Hindlimb muscle (tissue), 1 donor: ENCODE measurements at regions not wholly inside any gene's neighbourhood (a gene's known extent, or its start where the extent isn't known, plus 50 kb on each side); places are given as distances from the start of the nearest gene placed in this dataset.
"Not testable (repeated sequence)": the region's sequence is repeated elsewhere in the genome, so short reads cannot be mapped to it uniquely, and the experiment has no call there.

Experiments
- DNase-seq: peaks from one replicate; pipeline ENCODE4 v3.0.0-alpha.2; 2013

DNA sequence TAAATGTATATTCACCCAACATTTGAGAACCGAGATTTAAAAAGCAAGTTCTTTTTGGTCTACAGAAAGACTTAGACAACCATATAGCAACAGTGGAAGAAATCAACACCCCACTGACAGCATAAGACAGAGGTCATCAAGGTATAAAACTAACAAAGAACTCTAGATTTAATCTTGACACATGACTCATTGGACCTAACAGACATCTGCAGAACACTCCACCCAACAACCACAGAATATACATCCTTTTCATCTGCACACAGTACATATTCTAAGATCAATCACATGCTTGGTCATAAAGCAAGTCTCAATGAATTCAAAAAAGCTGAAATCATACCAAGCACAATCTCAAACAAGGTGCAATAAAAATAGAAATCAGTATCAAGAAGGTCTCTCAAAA, 65.8 kb downstream of the SPIN4 start:
- no peak for DNase-seq

DNA sequence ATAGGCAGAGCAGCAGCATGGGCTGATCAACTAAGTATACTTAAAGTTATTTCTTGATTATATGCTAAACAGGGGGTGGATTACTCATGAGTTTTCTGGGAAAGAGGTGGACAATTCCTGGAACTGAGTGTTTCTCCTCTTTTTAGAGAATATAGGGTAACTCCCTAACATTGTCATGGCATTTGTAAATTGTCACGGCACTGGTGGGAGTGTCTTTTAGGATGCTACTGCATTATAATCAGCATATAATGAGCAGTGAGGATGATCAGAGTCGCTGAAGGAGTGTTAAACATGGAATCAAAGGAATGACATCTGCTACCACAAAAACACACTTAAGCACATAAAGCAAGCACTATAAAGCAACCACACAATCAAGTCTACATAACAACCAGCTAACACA, 66.5 kb downstream of the SPIN4 start:
- no peak for DNase-seq

DNA sequence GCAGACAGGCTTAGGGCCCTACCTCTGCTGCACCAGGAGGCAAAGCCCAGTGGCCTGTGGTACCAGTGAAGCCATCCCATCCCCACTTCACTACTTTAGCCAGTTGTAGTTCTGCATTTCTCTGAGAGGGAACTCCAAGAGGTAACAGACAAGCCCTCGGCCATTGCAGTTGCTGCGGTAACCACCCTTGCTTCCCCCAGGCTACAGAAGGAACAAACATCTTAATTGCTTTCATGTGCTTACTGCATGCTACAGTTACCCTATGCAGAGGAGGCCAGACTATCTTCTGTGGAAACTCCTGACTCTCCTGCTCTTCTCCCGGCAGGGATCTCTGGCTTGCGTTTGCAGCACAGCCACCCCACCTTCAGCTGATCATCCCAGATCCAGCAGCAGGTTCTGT, 67.8 kb downstream of the SPIN4 start:
- DNase-seq = no peak

DNA sequence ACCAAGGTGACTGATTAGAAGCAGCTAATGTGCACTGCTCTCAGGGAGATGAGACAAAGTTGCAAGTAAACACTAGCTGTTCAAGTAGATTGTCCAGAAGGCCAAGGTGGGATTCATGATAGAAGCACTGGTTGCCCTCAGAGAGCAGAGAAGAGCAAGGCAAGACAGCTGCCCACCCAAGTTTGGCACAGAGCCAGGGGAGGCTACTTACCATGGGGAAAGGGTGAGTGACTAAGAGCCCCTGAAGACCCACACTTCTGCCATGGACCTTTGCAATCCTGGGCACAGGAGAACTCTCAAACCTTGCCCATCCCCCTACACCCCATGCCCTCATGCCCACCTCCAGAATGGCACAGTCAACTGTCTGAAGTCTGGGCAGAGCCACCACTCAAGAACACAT, 68.3 kb downstream of the SPIN4 start:
- DNase-seq = no peak

DNA sequence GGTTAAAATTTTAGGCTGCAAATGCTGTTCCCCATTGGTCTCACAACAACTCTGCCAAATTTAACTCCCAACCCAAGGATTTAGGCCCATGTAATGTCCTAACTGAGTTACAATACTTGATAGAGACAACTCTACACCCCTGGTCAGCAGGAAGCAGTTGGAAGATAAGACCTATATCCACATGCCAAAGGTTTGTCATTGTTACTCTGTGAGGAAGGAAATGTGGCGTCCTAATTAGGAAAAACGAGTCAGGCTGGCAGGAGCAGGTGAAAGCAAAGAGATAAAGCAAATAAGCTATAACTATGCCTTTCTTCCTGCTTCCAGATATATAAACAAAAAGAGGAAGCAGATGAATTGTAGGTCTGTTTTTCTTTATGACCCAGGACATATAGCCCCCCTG, 69.1 kb downstream of the SPIN4 start:
- no peak for DNase-seq

DNA sequence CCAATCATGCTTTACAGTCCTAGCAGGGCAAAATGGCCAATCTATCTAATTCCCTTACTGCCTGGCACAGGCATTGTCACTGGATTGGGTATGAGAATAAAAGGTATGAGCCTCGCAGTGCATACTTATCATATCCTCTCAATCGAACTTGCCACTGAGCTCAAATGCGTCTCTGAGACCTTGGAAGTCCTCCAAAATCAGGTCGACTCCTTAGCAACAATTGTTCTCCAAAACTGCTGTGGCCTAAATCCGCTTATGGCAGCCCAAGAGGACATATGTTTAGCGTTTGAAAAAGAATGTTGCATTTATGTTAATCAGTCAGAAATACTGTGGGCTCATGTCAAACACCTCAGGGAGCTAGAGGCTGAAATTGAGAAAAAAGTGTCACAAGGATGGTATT, 69.7 kb downstream of the SPIN4 start:
- DNase-seq = no peak

DNA sequence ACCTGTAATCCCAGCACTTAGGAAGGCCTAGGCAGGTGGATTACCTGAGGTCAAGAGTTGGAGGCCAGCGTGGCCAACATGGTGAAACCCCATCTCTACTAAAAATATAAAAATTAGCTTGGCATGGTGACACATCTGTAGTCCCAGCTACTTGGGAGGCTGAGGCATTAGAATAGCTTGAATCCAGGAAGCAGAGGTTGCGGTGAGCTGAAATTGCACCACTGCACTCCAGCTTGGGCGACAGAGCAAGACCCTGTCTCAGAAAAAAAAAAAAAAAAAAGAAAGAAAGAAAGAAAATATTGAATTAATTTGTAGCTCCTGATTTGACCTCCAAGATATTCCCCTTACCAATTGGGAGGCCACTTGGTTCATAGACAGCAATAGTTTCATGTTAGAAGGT, 73.7 kb downstream of the SPIN4 start:
- not testable (repeated sequence) for DNase-seq

DNA sequence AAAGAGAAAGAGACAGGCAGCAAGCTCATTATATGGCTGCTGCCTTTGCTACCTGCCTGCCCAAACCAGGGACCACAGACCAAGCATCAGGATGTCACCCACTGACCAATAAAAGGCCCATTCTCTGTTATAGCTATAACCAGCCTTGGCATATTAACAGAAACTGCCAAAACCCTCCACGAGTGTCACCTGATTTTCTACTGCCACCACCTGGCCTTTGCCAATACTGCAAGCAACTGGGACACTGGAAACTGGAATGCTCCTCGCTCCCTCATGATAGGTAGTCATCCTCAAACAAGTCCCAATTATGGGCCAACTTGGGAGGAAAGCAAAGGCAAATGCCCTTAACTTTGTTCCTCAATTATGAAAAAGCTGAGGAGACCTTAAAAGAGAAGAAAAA, 76.0 kb downstream of the SPIN4 start:
- no peak for DNase-seq

DNA sequence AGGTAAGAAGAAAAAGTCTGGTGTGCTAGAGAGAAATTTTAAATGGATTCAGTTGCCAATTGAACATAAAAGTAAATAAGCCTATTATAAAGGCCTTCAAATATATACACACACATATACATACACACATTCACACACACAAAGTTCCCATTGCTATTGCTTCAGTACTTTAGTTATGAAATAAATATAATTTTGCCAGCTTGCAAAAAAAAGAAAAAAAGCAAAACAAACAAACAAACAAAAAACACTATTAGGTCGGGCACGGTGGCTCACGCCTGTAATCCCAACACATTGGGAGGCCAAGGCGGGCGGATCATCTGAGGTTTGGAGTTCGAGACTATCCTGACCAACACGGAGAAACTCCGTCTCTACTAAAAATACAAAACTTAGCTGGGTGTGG, 80.3 kb downstream of the SPIN4 start:
- DNase-seq = no peak

DNA sequence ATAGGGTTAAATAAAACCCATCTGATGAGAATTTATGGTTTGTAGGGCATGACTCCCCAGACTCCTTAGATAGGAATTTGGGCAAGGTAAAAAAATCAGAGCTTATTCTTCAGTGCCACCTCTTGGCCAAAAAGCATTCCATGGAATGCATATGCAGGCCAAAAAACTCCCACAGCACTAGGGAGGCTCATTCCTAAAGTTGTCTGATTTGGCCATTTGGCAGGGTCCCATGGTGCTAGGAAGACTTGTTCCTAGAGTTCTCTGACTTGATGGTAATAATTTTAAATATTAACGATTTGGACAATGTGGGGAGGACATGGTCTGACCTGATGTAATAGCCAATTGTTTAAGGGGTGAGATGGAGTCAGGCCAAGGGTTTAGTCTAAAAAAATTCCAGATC, 93.0 kb downstream of the SPIN4 start:
- no peak for DNase-seq

DNA sequence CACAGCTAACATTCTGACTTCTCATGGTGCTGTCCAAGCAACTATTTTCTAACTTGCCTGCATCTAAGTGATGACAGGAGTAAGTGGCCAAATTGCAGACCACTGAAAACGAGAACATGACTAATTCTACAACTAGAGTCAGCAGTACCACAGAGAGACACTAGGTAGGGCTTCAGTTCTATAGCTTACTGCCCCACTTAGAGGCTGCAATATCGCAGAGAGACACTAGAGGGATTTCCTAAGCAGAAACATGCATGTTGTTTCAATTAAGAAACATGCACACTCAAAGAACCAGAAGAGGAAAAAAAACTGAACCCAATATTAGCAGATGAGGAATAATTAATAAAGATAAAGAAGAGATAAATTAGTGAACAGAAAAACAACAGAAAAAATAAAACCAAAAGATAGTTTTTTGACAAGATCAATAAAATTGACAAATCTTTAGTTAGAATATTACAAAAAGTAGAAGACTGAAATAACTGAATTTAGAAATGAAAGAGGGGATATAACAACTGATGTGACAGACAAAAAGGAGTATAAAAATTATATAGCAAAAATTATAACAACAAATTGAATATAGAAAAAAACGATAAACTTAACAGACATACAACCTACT, 100.8 kb downstream of the SPIN4 start:
- DNase-seq = peak; percentile 45

DNA sequence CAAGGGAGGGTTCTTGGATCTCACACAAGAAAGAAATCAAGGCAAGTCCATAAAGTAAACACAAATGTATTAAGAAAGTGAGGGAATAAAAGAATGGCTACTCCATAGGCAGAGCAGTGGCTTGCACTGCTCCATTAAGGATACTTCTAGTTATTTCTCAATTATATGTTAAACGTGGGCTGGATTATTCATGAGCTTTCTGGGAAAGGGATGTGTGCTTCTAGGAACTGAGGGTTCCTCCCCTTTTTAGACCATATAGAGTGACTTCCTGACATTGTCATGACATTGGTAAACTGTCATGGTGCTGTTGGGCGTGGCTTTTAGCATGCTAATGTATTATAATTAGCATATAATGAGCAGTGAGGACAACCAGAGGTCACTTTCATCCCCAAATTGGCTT, 108.4 kb downstream of the SPIN4 start:
- not testable (repeated sequence) for DNase-seq

DNA sequence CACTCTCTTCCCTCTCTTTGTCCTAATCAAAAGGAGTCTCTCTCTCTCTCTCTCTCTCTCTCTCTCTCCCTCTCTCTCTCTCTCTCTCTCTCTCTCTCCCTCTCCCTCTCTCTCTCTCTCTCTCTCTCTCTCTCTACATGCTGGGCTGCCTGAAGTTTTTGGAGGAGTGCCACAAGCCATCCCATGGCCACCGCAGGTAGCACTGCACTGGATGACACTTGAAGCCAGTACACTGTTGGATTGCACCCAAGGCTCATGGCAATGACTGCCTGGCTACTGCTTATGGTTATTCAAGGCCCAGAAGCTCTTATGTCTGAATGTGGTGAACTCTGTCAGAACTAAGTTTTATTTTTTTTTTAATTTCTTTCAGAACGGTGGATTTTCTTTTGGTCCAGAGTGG, 115.2 kb downstream of the SPIN4 start:
- not testable (repeated sequence) for DNase-seq

DNA sequence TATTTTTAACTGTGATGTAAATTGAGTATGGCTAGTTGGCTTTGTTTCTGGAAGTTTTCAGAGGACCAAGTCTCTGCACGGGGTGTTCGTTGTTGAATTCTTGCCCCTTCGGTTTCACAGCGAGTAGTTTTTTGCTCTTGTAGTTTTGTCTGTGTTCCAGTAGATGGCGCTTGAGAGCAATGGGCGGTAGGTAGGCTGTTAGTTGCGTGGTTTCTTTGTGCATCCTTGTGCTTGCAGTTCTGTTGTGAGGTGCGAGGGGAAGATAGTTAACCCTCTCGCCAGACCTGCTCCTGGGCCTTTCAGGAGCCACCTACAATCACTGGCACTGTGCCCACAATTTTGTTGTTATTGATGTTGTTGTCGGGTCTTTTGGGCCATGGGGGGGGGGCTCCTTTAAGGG, 118.1 kb downstream of the SPIN4 start:
- DNase-seq = not testable (repeated sequence)

DNA sequence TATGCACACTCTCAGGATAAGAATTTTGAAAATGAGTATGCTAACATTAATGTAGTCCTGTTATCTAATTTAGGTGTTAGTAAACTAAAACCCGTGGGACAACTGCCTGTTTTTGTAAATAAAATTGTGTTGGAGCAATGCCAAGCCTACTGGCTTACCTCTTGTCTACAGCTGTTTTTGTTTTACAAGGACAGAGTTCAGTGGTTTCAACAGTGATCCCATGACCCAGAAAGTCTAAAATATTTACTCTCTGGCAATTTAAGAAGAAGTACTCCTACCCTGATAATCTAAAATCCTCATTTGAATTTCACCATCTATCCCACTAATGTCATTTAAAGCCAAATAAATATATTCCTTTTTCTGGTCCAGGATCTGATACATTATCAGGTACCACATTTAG, 132.9 kb downstream of the SPIN4 start:
- not testable (repeated sequence) for DNase-seq

DNA sequence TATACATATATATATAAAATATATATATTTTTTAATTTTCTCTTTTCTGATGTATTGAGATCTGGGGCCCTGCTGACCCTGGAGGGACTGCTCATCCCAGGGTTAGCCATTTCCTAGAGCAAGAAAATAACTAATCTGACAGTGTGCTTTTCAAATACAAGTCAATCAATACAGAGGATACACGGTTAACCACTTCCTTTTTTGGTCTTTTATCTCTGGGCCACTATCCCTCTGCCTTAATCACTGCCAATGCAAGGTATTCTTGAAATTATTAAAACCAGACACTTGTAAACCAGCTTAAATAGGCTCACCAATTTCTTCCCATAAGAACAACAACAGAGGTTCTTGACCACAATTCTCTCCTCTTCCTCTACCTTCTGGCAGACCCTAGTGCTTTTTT, 133.6 kb downstream of the SPIN4 start:
- not testable (repeated sequence) for DNase-seq

DNA sequence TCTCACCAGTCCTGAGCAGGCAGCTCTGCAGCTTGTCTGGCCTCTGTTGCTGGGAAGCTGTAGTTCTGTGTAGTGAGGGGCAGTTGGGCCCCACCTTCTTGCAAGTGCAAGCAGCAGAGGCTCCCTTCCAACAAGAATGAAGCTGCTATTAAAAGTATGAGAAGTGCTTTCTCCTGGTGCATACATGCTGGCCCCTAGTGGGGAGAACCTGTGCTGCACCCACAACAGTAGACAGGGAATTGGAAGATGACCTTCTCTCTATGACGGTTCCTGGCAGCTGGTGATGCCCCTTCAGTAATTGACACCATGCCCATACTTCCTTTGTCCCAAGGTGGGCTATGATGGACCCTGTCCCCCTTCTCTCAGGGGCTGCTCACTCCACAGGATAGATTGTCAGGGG, 141.5 kb downstream of the SPIN4 start:
- not testable (repeated sequence) for DNase-seq

DNA sequence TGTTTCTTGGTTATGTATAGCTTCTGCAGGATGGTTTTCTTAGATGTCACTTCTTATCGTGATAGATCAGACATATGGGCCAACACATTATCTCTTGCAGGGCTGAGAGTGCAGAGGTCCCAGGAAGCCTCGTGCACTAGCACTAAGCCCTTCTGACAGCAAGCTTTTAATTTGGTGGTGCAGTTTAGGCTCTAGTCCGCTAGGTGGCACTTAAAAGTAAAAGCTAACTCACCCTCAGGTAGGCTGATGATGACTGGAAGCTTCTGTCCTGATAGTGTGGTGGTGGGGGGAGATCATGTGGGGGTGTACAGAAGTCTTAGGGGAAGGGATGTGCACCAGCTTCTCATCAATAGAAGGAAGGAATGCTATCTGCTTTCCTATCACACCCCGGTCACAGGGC, 142.0 kb downstream of the SPIN4 start:
- not testable (repeated sequence) for DNase-seq

DNA sequence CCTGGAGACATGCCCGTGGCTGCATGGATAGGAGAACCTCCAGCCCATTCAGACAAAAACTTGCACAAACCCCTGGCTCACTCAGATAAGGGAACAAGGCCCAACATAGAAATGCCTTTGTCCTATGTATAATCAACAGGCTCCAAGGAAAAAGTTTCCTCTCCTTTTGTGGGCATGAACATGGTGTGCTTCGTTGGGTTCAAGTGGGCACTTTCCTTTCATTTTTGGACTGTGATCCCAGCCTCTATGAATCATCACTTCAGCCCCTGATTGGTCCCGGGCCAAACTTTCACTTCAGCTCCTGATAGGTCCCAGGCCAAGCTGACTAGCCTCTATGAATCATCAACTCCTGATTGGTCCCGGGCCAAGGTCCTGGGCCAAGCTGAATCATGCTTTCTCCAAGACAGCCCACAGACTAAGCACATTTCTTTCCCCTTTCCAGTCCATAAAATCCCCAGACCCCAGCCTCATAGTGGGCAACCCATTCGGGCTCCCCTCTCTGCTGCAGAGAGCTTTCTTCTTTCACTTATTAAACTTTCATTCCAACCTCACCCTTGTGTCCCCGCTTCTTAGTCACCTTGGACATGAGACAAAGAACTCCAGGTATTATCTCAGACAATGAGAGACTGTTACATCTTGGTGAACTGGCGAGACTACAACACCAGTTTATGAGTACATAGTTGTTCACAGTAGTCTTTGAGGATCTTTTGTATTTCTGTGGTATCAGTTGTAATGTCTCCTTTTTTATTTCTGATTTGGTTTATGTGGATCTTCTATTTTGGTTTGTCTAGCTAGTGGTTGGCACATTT, 146.7 kb downstream of the SPIN4 start:
- DNase-seq = not testable (repeated sequence)

DNA sequence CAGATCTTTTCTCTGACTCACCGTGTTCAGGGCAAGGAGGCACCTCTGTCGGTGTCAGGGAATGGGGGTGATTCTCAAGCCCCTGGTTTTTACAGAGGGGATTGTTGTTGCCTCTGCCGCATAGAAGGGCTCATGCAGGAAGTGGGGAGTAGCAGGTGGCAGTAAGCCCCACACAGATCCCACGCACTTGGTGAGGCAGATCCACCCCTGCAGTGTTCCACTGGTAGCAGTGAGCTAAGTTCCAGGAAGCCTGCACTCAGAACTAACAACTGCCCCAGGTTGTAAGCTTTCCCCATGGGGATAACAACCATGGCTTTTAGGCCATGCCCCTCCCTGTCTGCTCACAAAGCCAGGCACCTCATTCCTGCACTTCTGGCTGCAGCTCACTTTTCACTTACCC, 149.1 kb downstream of the SPIN4 start:
- DNase-seq = not testable (repeated sequence)

DNA sequence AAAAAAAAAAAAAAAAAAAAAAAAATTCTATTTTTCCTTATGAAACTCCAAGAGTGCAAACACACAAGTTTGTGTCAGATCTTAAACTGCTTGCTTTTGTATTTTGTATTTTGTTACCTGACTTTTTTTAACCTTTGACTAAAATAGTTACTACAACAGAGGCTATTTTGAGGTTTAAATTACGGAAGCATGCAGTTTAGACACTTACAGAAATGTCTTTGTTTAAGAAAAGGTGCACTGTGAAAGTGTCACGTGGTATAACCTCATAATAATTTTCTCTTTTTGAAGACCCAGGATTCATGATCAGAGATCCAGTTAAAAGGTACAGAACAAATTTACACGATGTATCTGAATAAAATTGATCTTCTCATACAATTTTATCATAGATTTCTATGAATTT, 152.4 kb downstream of the SPIN4 start:
- DNase-seq = not testable (repeated sequence)

DNA sequence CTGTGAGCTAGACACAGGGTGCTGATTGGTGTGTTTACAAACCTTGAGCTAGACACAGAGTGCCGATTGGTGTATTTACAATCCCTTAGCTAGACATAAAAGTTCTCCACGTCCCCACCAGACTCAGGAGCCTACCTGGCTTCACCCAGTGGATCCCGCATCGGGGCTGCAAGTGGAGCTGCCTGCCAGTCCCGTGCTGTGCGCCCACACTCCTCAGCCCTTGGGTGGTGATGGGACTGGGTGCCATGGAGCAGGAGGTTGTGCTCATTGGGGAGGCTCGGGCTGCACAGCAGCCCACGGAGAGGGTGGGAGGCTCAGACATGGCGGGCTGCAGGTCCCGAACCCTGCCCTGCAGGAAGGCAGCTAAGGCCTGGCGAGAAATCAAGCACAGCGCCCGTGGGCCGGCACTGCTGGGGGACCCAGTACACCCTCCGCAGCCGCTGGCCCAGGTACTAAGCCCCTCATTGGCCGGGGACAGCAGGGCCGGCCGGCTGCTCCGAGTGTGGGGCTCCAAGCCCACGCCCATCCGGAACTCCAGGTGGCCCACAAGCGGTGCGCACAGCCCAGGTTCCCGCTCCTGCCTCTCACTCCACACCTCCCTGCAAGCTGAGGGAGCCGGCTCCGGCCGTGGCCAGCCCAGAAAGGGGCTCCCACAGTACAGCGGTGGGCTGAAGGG, 158.6 kb downstream of the SPIN4 start:
- DNase-seq = not testable (repeated sequence)

DNA sequence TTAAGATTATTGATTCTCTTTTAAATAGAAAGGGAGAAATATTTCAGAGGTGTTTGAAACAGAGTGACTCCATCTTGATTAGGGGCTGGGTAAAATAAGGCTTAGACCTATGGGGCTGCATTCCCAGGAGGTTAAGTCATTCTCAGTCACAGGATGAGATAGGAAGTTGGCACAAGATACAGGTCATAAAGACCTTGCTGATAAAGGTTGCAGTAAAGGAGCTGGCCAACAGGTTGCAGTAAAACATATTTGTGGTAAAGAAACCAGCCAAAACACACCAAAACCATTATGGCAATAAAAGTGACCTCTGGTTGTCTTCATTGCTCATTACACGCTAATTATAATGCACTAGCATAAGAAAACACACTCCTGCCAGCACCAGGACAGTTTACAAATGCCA, 165.0 kb downstream of the SPIN4 start:
- DNase-seq = no peak

DNA sequence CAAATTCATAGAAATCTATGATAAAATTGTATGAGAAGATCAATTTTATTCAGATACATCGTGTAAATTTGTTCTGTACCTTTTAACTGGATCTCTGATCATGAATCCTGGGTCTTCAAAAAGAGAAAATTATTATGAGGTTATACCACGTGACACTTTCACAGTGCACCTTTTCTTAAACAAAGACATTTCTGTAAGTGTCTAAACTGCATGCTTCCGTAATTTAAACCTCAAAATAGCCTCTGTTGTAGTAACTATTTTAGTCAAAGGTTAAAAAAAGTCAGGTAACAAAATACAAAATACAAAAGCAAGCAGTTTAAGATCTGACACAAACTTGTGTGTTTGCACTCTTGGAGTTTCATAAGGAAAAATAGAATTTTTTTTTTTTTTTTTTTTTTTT, 171.3 kb downstream of the SPIN4 start:
- DNase-seq = not testable (repeated sequence)
